ENCODE measurements at regions not wholly inside any gene's neighbourhood (a gene's known extent, or its start where the extent isn't known, plus 50 kb on each side); places are given as distances from the start of the nearest gene placed in this dataset.

GRCh38 chrX:42396136-42396535, 381.8 kb downstream of the PPP1R2C start:
- no peak for TF ChIP-seq CTCF (IDR thresholded peaks at IDR 0.05; ENCODE audit: low read depth, low read length, poor library complexity, severe bottlenecking)
- no peak for TF ChIP-seq EZH2phosphoT487 (IDR thresholded peaks at IDR 0.05; ENCODE audit: borderline replicate concordance, low read length)
